CD14-positive monocyte (primary cell): ENCODE measurements at regions not wholly inside any gene's neighbourhood (a gene's known extent, or its start where the extent isn't known, plus 50 kb on each side); places are given as distances from the start of the nearest gene placed in this dataset.

Experiments used
- DNase-seq, 3 donors: peaks; one replicate each; pipeline ENCODE4 v3.0.0-alpha.2; 2011 to 2022
- H2AFZ ChIP-seq: 2 replicates; pipeline ENCODE4 v1.6.0; 2012; ENCODE audit warnings: mild to moderate bottlenecking, low read depth, low read length, inconsistent platforms; ENCODE audit not compliant: insufficient read depth, poor library complexity, severe bottlenecking
- H3K27ac ChIP-seq, 2 donors: 1 replicate in 1 of 2; 2 replicates in 1 of 2; pipeline ENCODE4 v1.5.1; 2012 to 2013; ENCODE audit warnings: low read length in 2 of 2, control low read depth in 1 of 2, inconsistent platforms in 1 of 2, low read depth in 1 of 2, mild to moderate bottlenecking in 1 of 2
- H3K27me3 ChIP-seq, 2 donors: one replicate each; pipeline versions ENCODE4 v1.6.0 to v1.6.1; 2011 to 2013; ENCODE audit warnings: low read length in 2 of 2; ENCODE audit not compliant: control insufficient read depth in 2 of 2, insufficient read depth in 2 of 2
- H3K36me3 ChIP-seq, 2 donors: replicated peaks in 1 of 2; 1 replicate in 1 of 2; 2 replicates in 1 of 2; pipeline versions ENCODE4 v1.5.1 to v1.6.1; 2012 to 2013; ENCODE audit warnings: low read length in 2 of 2, control low read depth in 1 of 2, inconsistent platforms in 1 of 2, mild to moderate bottlenecking in 1 of 2; ENCODE audit not compliant: insufficient read depth in 2 of 2, control insufficient read depth in 1 of 2
- H3K4me1 ChIP-seq, 2 donors: 1 replicate in 1 of 2; 2 replicates in 1 of 2; pipeline versions ENCODE4 v1.5.1 to v1.6.1; 2012 to 2013; ENCODE audit warnings: low read length in 2 of 2, control low read depth in 1 of 2, inconsistent platforms in 1 of 2, mild to moderate bottlenecking in 1 of 2, moderate library complexity in 1 of 2; ENCODE audit not compliant: insufficient read depth in 2 of 2, control insufficient read depth in 1 of 2
- H3K4me2 ChIP-seq: replicated peaks from 2 replicates; pipeline ENCODE3; 2012; ENCODE audit warnings: low read length, moderate library complexity, mild to moderate bottlenecking; ENCODE audit not compliant: poor library complexity, severe bottlenecking; ENCODE audit errors: extremely low read depth
- H3K4me3 ChIP-seq, 3 experiments: fragments of 200-600 bp in 1 of 3; sonication (generic) in 1 of 3; replicated peaks in 1 of 3; 1 replicate in 2 of 3; 2 replicates in 1 of 3; pipeline ENCODE4 v1.5.1; 2011 to 2013; ENCODE audit warnings: low read length in 3 of 3, mild to moderate bottlenecking in 3 of 3, control low read depth in 2 of 3, low read depth in 2 of 3, inconsistent platforms in 1 of 3, moderate library complexity in 1 of 3
- H3K79me2 ChIP-seq: 2 replicates; pipeline ENCODE4 v1.6.0; 2012; ENCODE audit warnings: mild to moderate bottlenecking, control low read depth, inconsistent platforms, low read length, moderate library complexity; ENCODE audit not compliant: insufficient read depth
- H3K9ac ChIP-seq: 2 replicates; pipeline ENCODE4 v1.6.0; 2017; ENCODE audit warnings: low read length, mild to moderate bottlenecking; ENCODE audit not compliant: insufficient read depth, poor library complexity, severe bottlenecking
- H3K9me3 ChIP-seq, 2 donors: replicated peaks in 1 of 2; 1 replicate in 1 of 2; 2 replicates in 1 of 2; pipeline versions ENCODE4 v1.5.1 to v1.6.1; 2012 to 2013; ENCODE audit warnings: low read length in 2 of 2, control low read depth in 1 of 2; ENCODE audit not compliant: control insufficient read depth in 1 of 2, insufficient read depth in 1 of 2
- H4K20me1 ChIP-seq: 2 replicates; pipeline ENCODE4 v1.6.0; 2012; ENCODE audit warnings: mild to moderate bottlenecking, low read length, control low read depth, moderate library complexity; ENCODE audit not compliant: insufficient read depth
- H3K27ac Mint-ChIP-seq, 7 donors: one replicate each; pipeline ENCODE4 v1.8.0; 2020; ENCODE audit warnings: mild to moderate bottlenecking in 7 of 7, mixed read lengths in 7 of 7, moderate library complexity in 6 of 7, inconsistent platforms in 2 of 7
- H3K27me3 Mint-ChIP-seq, 3 donors: one replicate each; pipeline ENCODE4 v1.8.0; 2021 to 2022; ENCODE audit warnings: low read depth in 3 of 3, mild to moderate bottlenecking in 3 of 3, mixed read lengths in 3 of 3, moderate library complexity in 3 of 3, inconsistent platforms in 1 of 3
- H3K36me3 Mint-ChIP-seq, 2 donors: one replicate each; pipeline ENCODE4 v1.8.0; 2020; ENCODE audit warnings: mixed read lengths in 2 of 2, inconsistent platforms in 1 of 2, mild to moderate bottlenecking in 1 of 2
- H3K4me1 Mint-ChIP-seq: one replicate; pipeline ENCODE4 v1.8.0; 2020; ENCODE audit warnings: mild to moderate bottlenecking, mixed read lengths
- H3K4me3 Mint-ChIP-seq, 2 donors: one replicate each; pipeline ENCODE4 v1.8.0; 2020; ENCODE audit warnings: mild to moderate bottlenecking in 2 of 2, mixed read lengths in 2 of 2, moderate library complexity in 1 of 2
- H3K9me3 Mint-ChIP-seq, 7 donors: one replicate each; pipeline ENCODE4 v1.8.0; 2020 to 2022; ENCODE audit warnings: mixed read lengths in 7 of 7, mild to moderate bottlenecking in 6 of 7, moderate library complexity in 6 of 7, inconsistent platforms in 2 of 7
- WGBS: methylation state at CpG from one replicate; pipeline ENCODE4 v1.1.5; 2013; ENCODE audit warnings: missing lambda C conversion rate; ENCODE audit not compliant: insufficient coverage; 5-methylcytosine and 5-hydroxymethylcytosine counted together
- intact Hi-C, 2 donors: fragments of 100-400 bp; cut with micrococcal nuclease; formaldehyde crosslinking; loops; one replicate each; pipeline versions ENCODE4 v1.15.0 to v1.15.1; 2023
- TF ChIP-seq, protein P1 (sequence below): fragments of 200-600 bp; IDR thresholded peaks from one replicate; pipeline ENCODE4 v1.8.0; 2022; ENCODE audit warnings: antibody characterized with exemption, mild to moderate bottlenecking

DNA sequence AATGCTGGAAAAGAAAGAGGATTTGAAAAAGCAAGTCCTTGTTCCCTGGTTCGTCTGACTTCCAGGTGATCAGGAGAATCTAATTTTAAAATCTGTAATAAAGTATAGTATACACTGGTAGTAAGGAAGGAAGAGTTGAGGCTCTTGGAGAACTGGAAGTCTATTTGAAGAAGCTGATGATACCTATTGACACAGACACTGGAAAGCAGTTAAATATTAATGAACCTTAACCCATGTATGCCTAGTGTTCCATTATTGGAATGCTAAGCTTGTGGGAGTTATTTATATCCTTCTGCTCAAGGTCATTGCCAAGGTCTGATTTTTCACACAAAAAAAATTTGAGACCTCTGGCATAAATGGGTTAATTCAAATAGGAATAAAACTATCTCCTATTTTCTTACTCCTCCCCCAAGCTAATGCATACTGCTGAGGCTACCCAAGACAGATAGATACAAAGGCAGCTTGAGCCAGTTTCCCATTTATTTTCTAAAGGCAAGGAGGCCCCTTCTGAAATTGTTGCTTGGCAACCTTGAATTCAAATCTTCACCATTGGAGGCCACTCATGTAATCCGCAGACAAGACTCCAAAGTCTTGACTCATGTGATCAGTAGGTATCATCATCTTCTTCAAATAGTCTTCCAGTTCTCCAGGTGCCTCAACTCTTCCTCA lies 110.2 kb downstream of the FZD1 start:
- no peaks in the 10 kb centered on the region for H4K20me1 ChIP-seq
- Mint-ChIP-seq H3K9me3 (peaks cover 0 to 8% (median 0%) of the 10 kb centered on the region in 7 donors), H3K36me3 (no peaks in the 10 kb centered on the region), H3K27ac (no peak overlapping the region), H3K27me3 (no peaks in the 10 kb centered on the region), H3K4me3 (no peak overlapping the region), H3K4me1 (peaks cover 22% of the 10 kb centered on the region)
- H3K79me2 ChIP-seq = no peaks in the 10 kb centered on the region
- H3K4me2 ChIP-seq = no peak overlapping the region
- no peaks in the 10 kb centered on the region for H3K27me3 ChIP-seq
- peaks cover 11 to 23% of the 10 kb centered on the region in 2 donors for H3K4me1 ChIP-seq
- H3K9ac ChIP-seq = no peak overlapping the region
- DNase-seq = no peak
- TF ChIP-seq, protein P1, sequence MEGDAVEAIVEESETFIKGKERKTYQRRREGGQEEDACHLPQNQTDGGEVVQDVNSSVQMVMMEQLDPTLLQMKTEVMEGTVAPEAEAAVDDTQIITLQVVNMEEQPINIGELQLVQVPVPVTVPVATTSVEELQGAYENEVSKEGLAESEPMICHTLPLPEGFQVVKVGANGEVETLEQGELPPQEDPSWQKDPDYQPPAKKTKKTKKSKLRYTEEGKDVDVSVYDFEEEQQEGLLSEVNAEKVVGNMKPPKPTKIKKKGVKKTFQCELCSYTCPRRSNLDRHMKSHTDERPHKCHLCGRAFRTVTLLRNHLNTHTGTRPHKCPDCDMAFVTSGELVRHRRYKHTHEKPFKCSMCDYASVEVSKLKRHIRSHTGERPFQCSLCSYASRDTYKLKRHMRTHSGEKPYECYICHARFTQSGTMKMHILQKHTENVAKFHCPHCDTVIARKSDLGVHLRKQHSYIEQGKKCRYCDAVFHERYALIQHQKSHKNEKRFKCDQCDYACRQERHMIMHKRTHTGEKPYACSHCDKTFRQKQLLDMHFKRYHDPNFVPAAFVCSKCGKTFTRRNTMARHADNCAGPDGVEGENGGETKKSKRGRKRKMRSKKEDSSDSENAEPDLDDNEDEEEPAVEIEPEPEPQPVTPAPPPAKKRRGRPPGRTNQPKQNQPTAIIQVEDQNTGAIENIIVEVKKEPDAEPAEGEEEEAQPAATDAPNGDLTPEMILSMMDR = no peak
- WGBS = 100% methylated on average over 1 of the region's 2 CpGs
- H3K9me3 ChIP-seq = no peaks in the 10 kb centered on the region
- H2AFZ ChIP-seq = no peak overlapping the region
- no peak overlapping the region for H3K27ac ChIP-seq
- no peak overlapping the region for H3K4me3 ChIP-seq
- intact Hi-C loops = no loop called here
- H3K36me3 ChIP-seq = no peaks in the 10 kb centered on the region

DNA sequence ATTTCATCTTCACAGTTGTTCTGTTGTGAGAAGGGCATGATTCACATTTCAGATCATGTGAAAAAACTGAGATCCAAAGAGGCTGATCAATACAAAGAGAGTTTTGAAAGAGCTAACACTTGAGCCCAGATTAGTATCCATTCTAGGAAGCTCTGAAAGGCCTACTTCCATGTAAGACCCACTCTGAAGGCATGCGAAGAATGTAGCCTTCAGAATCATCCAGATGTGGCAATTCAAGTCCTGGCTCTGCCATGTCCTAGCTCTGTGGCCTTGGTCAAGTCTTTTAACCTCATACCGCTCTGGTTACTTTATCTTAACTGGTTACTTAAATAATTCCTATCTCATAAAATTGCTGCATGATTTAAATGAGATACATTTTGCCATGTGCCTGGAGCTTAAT lies 111.1 kb downstream of the FZD1 start:
- WGBS = 100% methylated on average over 1 of the region's 2 CpGs
- Mint-ChIP-seq H3K27ac (no peak overlapping the region), H3K27me3 (peaks cover 0 to 1% (median 0%) of the 10 kb centered on the region in 3 donors), H3K4me3 (no peak overlapping the region), H3K36me3 (no peaks in the 10 kb centered on the region), H3K9me3 (peaks cover 0 to 8% (median 1%) of the 10 kb centered on the region in 7 donors), H3K4me1 (peaks cover 24% of the 10 kb centered on the region)
- Histone ChIP-seq H3K4me2 (no peak overlapping the region), H3K9me3 (no peaks in the 10 kb centered on the region), H2AFZ (no peak overlapping the region), H3K79me2 (no peaks in the 10 kb centered on the region), H4K20me1 (no peaks in the 10 kb centered on the region), H3K36me3 (no peaks in the 10 kb centered on the region), H3K4me3 (no peak overlapping the region), H3K9ac (no peak overlapping the region), H3K27me3 (no peaks in the 10 kb centered on the region), H3K27ac (no peak overlapping the region), H3K4me1 (peaks cover 11 to 23% of the 10 kb centered on the region in 2 donors)
- DNase-seq = no peak
- intact Hi-C loops = no loop called here
- TF ChIP-seq, protein P1 = no peak
